ENCODE measurements at regions not wholly inside any gene's neighbourhood (a gene's known extent, or its start where the extent isn't known, plus 50 kb on each side); places are given as distances from the start of the nearest gene placed in this dataset.

DNA sequence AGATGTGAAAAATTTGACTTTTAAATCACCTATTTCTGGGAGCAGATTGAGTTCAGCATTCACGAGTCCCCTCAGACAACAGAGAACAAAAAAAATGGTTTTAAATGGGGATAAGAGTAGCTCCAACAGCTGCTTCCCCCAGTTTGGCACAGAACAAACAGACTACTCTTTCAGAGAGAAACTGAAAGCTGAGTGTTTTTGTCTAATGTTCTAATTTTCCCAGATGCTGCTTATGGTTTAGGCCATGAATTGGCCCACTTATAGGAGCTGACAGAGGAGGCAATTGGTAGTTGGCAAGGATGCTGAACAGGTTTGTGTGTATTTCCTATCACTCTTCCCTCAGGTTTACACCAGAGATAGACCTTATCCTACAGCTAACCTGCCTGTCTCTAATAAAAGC lies 1637.4 kb upstream of the PRMT6 start:
- no peak overlapping the region for H3K27ac ChIP-seq (ENCODE audit: low read length)
- H3K4me1 ChIP-seq (ENCODE audit: low read length) = 0 out of 2 replicates have a peak, but pooled peaks cover 2% of the 10 kb centered on the region
- H3K9ac ChIP-seq (ENCODE audit: low read length) = no peak overlapping the region
- no peaks in the 10 kb centered on the region for H3K36me3 ChIP-seq (replicated peaks; ENCODE audit: low read depth, low read length)
- no peaks in the 10 kb centered on the region for H4K20me1 ChIP-seq (ENCODE audit: insufficient read depth, low read length)
- no peak for TF ChIP-seq EZH2phosphoT487 (IDR thresholded peaks at IDR 0.05; ENCODE audit: low read depth)
- TF ChIP-seq, protein P1, sequence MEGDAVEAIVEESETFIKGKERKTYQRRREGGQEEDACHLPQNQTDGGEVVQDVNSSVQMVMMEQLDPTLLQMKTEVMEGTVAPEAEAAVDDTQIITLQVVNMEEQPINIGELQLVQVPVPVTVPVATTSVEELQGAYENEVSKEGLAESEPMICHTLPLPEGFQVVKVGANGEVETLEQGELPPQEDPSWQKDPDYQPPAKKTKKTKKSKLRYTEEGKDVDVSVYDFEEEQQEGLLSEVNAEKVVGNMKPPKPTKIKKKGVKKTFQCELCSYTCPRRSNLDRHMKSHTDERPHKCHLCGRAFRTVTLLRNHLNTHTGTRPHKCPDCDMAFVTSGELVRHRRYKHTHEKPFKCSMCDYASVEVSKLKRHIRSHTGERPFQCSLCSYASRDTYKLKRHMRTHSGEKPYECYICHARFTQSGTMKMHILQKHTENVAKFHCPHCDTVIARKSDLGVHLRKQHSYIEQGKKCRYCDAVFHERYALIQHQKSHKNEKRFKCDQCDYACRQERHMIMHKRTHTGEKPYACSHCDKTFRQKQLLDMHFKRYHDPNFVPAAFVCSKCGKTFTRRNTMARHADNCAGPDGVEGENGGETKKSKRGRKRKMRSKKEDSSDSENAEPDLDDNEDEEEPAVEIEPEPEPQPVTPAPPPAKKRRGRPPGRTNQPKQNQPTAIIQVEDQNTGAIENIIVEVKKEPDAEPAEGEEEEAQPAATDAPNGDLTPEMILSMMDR (IDR thresholded peaks at IDR 0.05; ENCODE audit: low read depth, low read length) = no peak
- no peaks in the 10 kb centered on the region for H3K79me2 ChIP-seq (ENCODE audit: low read length)
- no peaks in the 10 kb centered on the region for H3K9me3 ChIP-seq (ENCODE audit: insufficient read depth, low read length)
- no peak overlapping the region for H3K4me3 ChIP-seq (ENCODE audit: low read length)
- H3K4me2 ChIP-seq (ENCODE audit: low read length) = no peak overlapping the region
- H3K27me3 ChIP-seq (ENCODE audit: low read depth, low read length) = no peaks in the 10 kb centered on the region
- H2AFZ ChIP-seq (ENCODE audit: low read depth, low read length) = no peak overlapping the region

DNA sequence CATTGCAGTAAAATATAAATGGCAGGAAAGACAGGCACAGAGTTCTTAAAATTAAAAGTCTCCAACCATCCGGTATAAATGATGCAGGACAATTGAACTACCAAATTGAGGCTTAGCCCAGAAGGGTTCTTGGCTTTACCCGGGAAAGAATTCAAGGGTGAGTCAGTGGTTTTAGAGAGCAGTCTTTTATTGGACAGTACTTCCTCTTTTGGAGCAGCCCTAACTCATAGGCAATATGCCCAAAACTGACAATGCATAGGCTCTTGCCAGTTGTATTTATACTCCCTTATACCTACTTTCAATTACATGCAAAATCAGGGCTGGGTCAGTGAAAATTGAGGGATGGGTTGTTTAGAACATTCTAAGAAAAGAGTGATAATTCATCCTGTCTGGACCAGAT lies 1628.9 kb upstream of the PRMT6 start:
- TF ChIP-seq, protein P1 (IDR thresholded peaks at IDR 0.05; ENCODE audit: low read depth, low read length) = no peak
- TF ChIP-seq EZH2phosphoT487 (IDR thresholded peaks at IDR 0.05; ENCODE audit: low read depth) = no peak
- H3K36me3 ChIP-seq (replicated peaks; ENCODE audit: low read depth, low read length) = no peaks in the 10 kb centered on the region
- no peaks in the 10 kb centered on the region for H3K79me2 ChIP-seq (ENCODE audit: low read length)
- no peak overlapping the region for H3K27ac ChIP-seq (ENCODE audit: low read length)
- H3K4me2 ChIP-seq (ENCODE audit: low read length) = no peak overlapping the region
- H4K20me1 ChIP-seq (ENCODE audit: insufficient read depth, low read length) = no peaks in the 10 kb centered on the region
- no peaks in the 10 kb centered on the region for H3K27me3 ChIP-seq (ENCODE audit: low read depth, low read length)
- H3K9ac ChIP-seq (ENCODE audit: low read length) = no peak overlapping the region
- no peak overlapping the region for H2AFZ ChIP-seq (ENCODE audit: low read depth, low read length)
- H3K4me1 ChIP-seq (ENCODE audit: low read length) = no peaks in the 10 kb centered on the region
- no peaks in the 10 kb centered on the region for H3K9me3 ChIP-seq (ENCODE audit: insufficient read depth, low read length)
- H3K4me3 ChIP-seq (ENCODE audit: low read length) = no peak overlapping the region

DNA sequence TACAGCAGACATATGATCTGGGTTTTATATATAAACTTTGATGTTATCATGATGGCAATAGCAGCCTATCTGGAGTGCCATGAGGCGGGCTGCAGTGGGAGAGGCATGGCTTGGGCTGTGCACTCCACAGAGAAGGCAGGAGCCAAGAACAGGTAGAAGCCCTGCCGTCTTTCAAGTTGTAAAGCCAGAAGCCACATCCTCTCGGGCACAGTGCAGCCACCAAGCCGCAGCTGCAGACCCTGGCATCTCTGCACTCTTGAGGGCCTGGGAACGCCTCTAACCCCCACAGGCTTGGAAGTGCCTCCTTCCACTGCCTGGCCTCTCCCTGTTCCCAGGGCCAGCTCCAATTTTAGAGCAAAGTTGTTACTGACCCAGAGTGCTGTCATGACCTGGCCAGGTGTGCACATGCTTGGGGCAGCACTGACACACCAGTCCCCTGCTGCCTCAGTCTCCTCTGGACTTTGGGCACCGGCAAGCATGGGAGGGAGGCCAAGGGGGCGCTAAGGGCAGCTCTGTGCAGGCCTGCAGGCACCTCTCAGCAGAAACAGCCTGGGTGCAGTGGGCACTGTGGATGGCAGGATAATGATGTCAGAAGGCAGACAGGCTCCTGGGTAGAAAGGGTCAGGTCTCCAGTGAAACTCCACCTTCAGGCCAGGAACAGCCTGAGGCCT lies 1619.8 kb upstream of the PRMT6 start:
- no peaks in the 10 kb centered on the region for H3K79me2 ChIP-seq (ENCODE audit: low read length)
- no peak overlapping the region for H2AFZ ChIP-seq (ENCODE audit: low read depth, low read length)
- H3K9me3 ChIP-seq (ENCODE audit: insufficient read depth, low read length) = no peaks in the 10 kb centered on the region
- no peak overlapping the region for H3K27ac ChIP-seq (ENCODE audit: low read length)
- no peak overlapping the region for H3K4me2 ChIP-seq (ENCODE audit: low read length)
- no peak overlapping the region for H3K9ac ChIP-seq (ENCODE audit: low read length)
- no peaks in the 10 kb centered on the region for H3K4me1 ChIP-seq (ENCODE audit: low read length)
- no peak overlapping the region for H3K4me3 ChIP-seq (ENCODE audit: low read length)
- no peaks in the 10 kb centered on the region for H3K36me3 ChIP-seq (replicated peaks; ENCODE audit: low read depth, low read length)
- no peaks in the 10 kb centered on the region for H4K20me1 ChIP-seq (ENCODE audit: insufficient read depth, low read length)
- TF ChIP-seq, protein P1 (IDR thresholded peaks at IDR 0.05; ENCODE audit: low read depth, low read length) = no peak
- no peak for TF ChIP-seq EZH2phosphoT487 (IDR thresholded peaks at IDR 0.05; ENCODE audit: low read depth)
- H3K27me3 ChIP-seq (ENCODE audit: low read depth, low read length) = no peaks in the 10 kb centered on the region

DNA sequence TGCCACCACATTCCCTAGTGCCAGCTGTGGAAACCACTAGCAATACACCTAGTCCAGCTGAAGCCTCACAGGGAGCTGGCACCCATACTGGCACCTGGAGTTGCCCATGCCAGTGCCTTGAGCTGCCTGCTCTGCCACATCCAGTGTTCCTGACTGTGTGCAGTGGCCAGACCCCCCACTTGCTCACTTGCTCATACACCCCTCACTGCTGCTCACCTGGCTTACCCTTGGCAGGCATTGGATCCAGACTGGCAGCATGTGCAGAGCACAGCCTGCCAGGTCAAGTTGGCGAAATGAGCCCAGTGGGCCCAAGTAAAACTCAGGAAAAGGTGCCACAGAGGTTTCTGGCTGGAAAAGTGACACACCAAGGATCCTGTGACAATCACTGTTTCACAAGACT lies 1618.6 kb upstream of the PRMT6 start:
- H3K4me2 ChIP-seq (ENCODE audit: low read length) = no peak overlapping the region
- no peaks in the 10 kb centered on the region for H3K27me3 ChIP-seq (ENCODE audit: low read depth, low read length)
- no peak overlapping the region for H2AFZ ChIP-seq (ENCODE audit: low read depth, low read length)
- no peaks in the 10 kb centered on the region for H3K79me2 ChIP-seq (ENCODE audit: low read length)
- no peak overlapping the region for H3K4me3 ChIP-seq (ENCODE audit: low read length)
- no peak overlapping the region for H3K27ac ChIP-seq (ENCODE audit: low read length)
- H3K36me3 ChIP-seq (replicated peaks; ENCODE audit: low read depth, low read length) = no peaks in the 10 kb centered on the region
- H3K9me3 ChIP-seq (ENCODE audit: insufficient read depth, low read length) = no peaks in the 10 kb centered on the region
- TF ChIP-seq EZH2phosphoT487 (IDR thresholded peaks at IDR 0.05; ENCODE audit: low read depth) = no peak
- TF ChIP-seq, protein P1 (IDR thresholded peaks at IDR 0.05; ENCODE audit: low read depth, low read length) = no peak
- no peaks in the 10 kb centered on the region for H3K4me1 ChIP-seq (ENCODE audit: low read length)
- H4K20me1 ChIP-seq (ENCODE audit: insufficient read depth, low read length) = no peaks in the 10 kb centered on the region
- H3K9ac ChIP-seq (ENCODE audit: low read length) = no peak overlapping the region

Measured in OCI-LY3 (cell line).